DMS53 treated with DMSO at 0.1 percent for 48 hours (cell line): ENCODE measurements at regions not wholly inside any gene's neighbourhood (a gene's known extent, or its start where the extent isn't known, plus 50 kb on each side); places are given as distances from the start of the nearest gene placed in this dataset.

Source experiments
- DNase-seq: peaks from one replicate; lab custom pipeline; 2025; ENCODE audit not compliant: unreplicated experiment; lab: John Stamatoyannopoulos, UW

GRCh38 chr17:33811004-33811760 is 443.9 kb upstream of the CCL2 start:
- no peak for DNase-seq

GRCh38 chr17:33811984-33812577 is 443.0 kb upstream of the CCL2 start:
- DNase-seq = no peak

DNA sequence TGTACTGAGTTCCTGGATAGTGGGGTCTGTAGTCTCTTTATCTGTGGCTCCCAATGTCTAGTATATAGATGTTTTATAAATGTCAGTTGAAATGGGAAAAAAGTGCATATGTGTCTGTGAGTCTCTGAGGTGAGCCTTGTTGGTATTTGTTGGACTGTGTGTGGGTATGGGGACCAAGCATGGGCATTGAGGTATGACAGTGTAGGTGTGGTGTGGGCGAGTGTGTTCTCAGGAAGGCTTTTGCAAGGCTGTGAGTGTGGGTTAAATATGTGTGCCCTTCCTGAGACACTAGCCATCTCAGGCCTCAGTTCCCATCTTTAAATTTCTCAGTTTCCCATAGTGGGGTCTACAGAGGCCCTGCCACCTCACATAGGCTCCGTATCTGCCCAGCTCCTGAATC is 440.2 kb upstream of the CCL2 start:
- DNase-seq = no peak

DNA sequence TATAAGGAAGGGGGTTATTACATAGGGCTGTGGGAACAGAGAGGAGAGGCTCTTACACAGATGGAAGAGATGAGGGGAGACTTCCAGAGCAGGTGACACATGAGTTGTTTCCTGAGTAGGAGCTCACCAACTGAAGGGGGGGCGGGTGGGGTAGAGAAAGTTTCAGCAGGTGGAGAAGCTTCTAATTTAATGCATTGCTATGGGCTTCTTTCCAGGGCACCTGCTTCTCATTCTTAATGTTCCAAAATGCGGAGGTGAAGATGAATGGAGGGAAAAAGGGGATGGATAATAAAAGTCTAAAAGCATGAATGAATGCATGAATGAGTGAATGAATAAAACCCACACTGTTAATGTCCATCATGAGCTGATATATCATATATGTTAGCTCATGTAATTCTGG is 439.0 kb upstream of the CCL2 start:
- DNase-seq = no peak

DNA sequence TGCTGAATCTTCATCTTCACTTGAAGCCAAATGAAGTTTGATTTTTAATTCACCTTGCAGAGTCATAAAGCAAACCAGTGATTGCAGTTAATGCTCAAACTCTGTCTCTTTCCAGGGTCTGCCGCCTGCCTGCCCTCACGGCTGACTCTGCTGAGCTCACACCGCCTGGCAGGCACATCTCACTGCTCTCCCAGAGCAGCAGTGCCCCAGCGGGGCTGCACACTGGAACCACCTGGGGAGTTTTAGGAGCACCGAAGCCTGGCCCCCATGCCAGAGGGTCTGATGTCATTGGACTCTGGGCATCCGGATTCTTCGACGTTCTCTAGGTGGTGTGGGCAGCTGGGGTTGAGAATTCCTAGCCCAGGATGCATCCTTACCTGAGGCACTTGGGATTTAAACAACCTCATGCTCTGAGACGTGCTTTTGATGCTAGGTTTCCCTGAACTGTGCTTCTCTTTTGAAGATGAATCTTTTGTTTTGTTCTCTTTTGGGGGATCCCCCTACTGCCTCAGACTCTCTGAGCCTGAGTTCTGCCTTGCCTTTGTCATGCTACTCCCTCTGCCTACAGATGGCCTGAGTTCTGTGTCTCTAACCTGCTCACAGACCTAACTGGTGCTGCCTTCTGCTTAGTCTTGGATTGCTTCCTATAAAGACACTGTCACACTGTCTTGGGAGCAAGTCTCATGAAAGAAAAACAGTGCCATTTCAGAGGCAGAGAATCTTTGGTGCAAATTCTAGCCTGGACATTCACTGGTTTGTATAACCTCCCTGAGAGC is 438.1 kb upstream of the CCL2 start:
- no peak for DNase-seq

GRCh38 chr17:33819539-33819938 is 435.5 kb upstream of the CCL2 start:
- no peak for DNase-seq

GRCh38 chr17:33832262-33832661 is 422.8 kb upstream of the CCL2 start:
- DNase-seq = no peak

- DNase-seq = no peak
Observed at GRCh38 chr17:33837281-33837680, 417.8 kb upstream of the CCL2 start.

DNA sequence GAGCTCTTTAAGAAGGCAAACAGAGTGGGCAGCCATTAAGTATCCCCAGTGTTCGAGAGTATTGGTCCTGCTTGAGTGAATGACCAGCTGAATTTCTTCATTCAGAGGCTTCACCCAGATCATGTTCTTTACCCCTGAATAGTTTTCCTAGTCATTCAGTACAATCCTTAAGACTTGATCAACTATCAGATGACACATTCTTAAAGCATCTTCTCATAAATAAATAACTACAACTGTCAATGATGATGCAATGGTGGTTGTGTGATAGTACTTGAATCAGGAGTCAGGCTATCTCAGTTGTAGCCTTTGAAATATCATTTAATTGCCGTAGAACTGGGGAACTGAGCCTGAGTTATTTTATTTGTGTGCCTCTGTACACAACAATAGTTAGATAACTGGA is 416.8 kb upstream of the CCL2 start:
- no peak for DNase-seq

DNA sequence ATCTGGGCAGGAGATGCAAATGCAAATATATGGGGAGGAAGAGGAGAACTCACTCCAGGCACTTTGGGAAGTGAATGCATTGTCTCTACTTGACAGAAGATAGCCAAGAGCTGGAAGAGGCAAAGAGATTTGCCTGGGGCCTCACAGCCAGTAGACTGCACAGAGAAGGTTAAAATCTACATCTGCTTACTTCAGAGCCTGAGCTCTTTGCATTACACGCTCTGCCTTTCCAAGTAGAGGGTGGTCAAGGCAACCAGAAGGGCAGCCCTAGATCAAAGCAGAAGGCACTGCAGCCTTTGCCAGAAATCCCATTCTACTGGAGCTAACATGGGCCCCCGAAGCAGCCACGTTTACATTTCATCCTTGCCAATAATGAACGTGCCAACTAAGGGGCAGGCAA is 407.2 kb upstream of the CCL2 start:
- DNase-seq = no peak

DNA sequence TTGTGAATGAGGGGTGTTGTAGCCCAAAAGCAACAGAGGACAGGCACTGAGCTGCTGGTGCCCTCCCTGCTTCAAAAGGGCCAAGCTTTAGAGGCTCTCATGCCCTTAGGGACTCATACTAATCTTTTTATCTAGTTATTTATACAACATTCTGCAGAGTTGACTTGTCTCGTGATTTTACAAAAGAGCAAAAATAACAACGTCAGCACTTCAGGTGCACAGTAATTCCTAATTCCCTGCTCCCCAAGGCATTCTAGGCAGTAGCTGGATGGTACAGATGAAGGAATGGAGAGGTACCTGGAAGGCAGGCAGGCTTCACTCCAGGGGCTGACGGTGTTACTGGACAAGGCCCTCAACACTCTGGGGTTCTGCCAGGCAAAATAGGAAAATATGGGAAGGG is 406.7 kb upstream of the CCL2 start:
- DNase-seq = no peak

DNA sequence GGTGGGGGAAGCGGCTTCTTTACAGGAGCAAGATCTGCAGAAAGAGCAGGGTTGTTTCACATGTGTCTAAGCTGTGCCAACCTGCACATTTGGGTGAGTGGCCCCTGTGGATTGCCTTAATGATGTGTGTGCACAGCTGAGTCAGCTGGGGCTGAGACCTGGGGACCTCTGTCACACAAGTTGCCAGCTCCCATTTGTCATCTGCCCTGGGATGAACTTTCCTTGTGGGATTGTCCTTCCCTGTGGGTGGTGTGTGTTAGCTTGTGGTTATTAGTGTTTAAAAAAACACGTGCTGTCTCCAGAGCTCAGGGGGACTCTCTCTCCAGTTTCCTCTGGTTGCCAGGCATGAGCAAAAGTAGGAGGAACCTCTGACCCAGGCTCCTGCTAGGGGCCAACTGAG is 400.5 kb upstream of the CCL2 start:
- no peak for DNase-seq

DNA sequence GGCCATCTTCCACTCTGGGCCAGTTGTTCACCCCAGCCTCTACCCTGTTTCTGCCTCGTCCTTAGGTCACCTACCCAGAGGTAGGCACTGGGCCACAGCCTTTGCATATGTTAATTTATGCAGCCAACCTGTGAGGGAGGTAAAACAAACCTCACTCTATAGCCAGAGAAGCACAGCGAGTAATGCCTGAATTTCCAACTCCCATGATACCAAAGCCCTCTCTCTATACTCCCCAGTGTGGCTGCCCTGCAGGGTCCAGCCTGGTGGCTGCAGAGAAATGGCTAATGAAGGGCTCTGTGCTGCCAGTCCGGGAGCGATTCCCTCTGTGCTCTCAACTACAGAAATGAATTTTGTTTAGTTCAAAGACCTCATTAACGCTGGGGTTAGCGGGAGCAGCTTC is 397.0 kb upstream of the CCL2 start:
- DNase-seq = no peak

DNA sequence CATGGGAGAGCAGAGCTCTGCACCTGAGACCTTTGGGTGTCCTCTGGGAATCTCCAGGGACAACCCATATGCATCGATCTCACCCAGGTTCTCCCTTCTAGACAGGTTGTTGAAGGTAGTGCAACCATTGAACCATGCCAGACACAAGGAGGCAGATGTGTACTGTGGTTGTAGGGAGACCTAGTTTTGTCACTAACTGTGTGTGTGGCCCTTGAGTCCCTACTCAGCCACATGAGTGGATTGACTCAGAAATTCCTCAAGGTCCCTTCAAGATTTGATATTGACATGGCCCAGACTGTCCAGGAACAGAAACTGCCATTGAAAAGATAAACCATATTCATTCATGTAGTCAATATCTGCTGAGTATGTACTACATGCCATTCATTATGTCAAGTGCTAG is 396.4 kb upstream of the CCL2 start:
- DNase-seq = no peak

GRCh38 chr17:33862772-33863602 is 392.1 kb upstream of the CCL2 start:
- no peak for DNase-seq

- no peak for DNase-seq
Observed at GRCh38 chr17:33864758-33865229, 390.3 kb upstream of the CCL2 start.

DNA sequence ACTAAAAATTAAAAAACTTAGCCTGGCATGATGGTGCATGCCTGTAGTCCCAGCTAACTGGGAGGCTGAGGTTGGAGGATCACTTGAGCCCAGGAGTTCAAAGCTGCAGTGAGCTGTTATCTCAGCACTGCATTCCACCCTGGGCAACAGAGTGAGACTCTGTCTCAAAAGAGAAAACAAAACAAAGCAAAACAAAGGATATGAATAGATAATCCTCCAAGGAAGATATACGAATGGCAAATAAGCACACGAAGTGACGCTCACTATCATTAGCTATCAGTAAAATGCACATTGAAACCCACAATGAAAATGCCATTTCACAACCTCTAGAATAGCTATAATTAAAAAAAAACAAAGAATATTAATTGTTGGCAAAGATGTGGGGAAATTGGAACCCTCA is 386.2 kb upstream of the CCL2 start:
- DNase-seq = no peak

DNA sequence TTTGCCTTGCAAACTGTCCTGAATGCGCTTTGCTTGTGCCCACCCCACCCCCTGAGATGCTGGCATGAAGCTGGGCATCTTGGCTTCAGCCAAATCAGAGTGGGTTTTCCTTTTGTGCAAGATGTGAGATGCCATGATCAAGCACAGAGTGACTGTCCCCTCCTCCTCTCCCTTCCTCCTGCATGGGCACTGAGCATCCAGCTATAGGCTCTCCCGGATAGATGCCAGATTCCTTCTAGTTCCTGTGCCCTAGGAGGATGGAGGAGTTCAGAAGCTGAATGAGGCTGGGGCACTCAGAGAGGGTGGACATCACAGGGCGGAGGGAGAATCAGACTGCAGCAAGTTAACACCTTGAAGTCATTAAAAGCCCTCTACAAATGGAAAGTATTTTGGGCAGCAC is 384.1 kb upstream of the CCL2 start:
- no peak for DNase-seq

DNA sequence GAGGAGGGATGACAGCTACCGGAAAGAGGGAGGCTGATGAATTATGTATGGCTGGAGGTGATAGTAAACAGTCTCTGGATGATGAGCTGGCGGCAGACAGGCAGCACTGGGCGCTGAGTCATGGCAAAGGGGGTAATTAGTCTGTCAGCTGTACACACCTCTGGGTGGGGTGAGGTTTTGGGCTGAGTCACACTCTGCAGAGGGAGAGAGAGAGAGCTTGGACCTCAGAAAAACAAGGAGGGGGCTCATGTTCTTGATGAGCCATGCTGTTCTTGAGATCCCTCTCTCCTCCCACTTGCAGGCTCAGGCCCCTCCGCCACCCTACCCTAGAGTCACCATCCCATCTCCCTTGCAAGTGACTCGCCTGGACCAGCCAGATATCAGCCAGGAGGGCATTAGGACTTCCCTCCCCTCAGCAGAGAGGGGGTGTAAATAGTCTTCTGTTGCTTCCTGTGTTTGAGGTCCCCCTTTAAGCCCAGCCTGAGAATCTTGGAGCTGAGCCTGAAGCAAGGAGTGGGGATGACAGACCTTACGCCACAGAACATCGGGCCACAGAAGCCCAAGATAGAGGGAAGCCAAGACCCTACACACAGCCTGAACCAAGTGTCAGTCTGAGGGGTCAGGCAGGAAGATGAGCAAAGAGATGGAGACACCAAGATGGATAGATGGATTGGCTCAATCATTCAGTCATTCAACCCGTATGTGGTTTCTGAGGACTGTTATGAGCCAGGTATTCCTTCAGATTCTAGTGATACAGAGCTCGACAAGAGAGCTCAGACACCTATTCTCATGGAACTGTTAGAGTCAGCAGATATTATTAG is 383.2 kb upstream of the CCL2 start:
- DNase-seq = no peak

GRCh38 chr17:33873201-33873617 is 381.9 kb upstream of the CCL2 start:
- no peak for DNase-seq
